ENCODE measurements at regions not wholly inside any gene's neighbourhood (a gene's known extent, or its start where the extent isn't known, plus 50 kb on each side); places are given as distances from the start of the nearest gene placed in this dataset.
"Not testable (repeated sequence)": the region's sequence is repeated elsewhere in the genome, so short reads cannot be mapped to it uniquely, and the experiment has no call there.

- no peak for TF ChIP-seq CTCF (conservative IDR thresholded peaks at IDR 0.05)
- H3K27ac ChIP-seq: no peak overlapping the region
Observed at GRCh38 chr5:113719549-113719948, 206.1 kb downstream of the YTHDC2 start.

GRCh38 chr5:113721171-113721570 is 207.7 kb downstream of the YTHDC2 start:
- no peak for TF ChIP-seq CTCF (conservative IDR thresholded peaks at IDR 0.05)
- H3K27ac ChIP-seq: no peak overlapping the region

- H3K27ac ChIP-seq: no peak overlapping the region
- no peak for TF ChIP-seq CTCF (conservative IDR thresholded peaks at IDR 0.05)
Observed at GRCh38 chr5:113723021-113723420, 209.5 kb downstream of the YTHDC2 start.

- no peak for TF ChIP-seq CTCF (conservative IDR thresholded peaks at IDR 0.05)
- no peak overlapping the region for H3K27ac ChIP-seq
Observed at GRCh38 chr5:113735751-113736150, 222.3 kb downstream of the YTHDC2 start.

GRCh38 chr5:113742176-113742575 is 228.7 kb downstream of the YTHDC2 start:
- TF ChIP-seq CTCF (conservative IDR thresholded peaks at IDR 0.05): no peak
- H3K27ac ChIP-seq: no peak overlapping the region

GRCh38 chr5:113742639-113743038 is 229.1 kb downstream of the YTHDC2 start:
- TF ChIP-seq CTCF (conservative IDR thresholded peaks at IDR 0.05): no peak
- H3K27ac ChIP-seq: no peak overlapping the region

GRCh38 chr5:113748403-113748802 is 234.9 kb downstream of the YTHDC2 start:
- TF ChIP-seq CTCF (conservative IDR thresholded peaks at IDR 0.05): no peak
- no peak overlapping the region for H3K27ac ChIP-seq

GRCh38 chr5:113749334-113749733 is 235.8 kb downstream of the YTHDC2 start:
- no peak for TF ChIP-seq CTCF (conservative IDR thresholded peaks at IDR 0.05)
- H3K27ac ChIP-seq: no peak overlapping the region

GRCh38 chr5:113753182-113753581 is 239.7 kb downstream of the YTHDC2 start:
- not testable (repeated sequence) for H3K27ac ChIP-seq

All from VCaP (cell line).